ENCODE measurements at regions not wholly inside any gene's neighbourhood (a gene's known extent, or its start where the extent isn't known, plus 50 kb on each side); places are given as distances from the start of the nearest gene placed in this dataset.

DNA sequence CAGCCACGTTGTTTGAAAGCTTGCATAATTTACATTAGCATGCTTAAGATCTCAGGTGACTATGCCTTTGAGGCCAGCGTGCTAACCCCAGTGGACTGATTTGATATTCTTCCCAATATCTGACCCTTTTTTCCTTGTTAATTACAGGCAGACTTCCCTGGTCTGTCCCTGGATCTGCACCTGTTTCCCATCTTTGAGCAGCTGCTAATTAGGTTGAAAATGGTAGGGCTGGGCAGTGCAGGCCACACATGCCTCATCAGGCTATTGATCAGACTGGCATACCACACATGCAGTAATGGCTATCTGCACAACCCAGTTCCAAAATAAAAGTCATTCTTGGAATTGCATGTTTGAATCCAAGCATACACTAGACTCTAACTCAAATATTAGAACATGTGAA lies 164.3 kb upstream of the TFAP2D start:
- Histone ChIP-seq H3K4me3 (ENCODE audit: low read length, poor library complexity, severe bottlenecking) (no peak overlapping the region), H3K36me3 (ENCODE audit: insufficient read depth, low read length) (no peaks in the 10 kb centered on the region), H3K9ac (ENCODE audit: low read depth, low read length, poor library complexity, severe bottlenecking) (no peak overlapping the region), H2AFZ (ENCODE audit: low read length) (no peak overlapping the region), H3K79me2 (ENCODE audit: insufficient read depth, low read length) (no peaks in the 10 kb centered on the region), H3K27me3 (ENCODE audit: insufficient read depth, low read length, poor library complexity, severe bottlenecking) (no peaks in the 10 kb centered on the region), H3K4me1 (ENCODE audit: insufficient read depth, low read length, poor library complexity, severe bottlenecking) (no peaks in the 10 kb centered on the region), H3F3A (ENCODE audit: low read depth) (no peaks in the 10 kb centered on the region), H3K9me3 (ENCODE audit: insufficient read depth, low read depth, low read length) (no peaks in the 10 kb centered on the region), H4K20me1 (ENCODE audit: insufficient read depth, low read length, poor library complexity, severe bottlenecking) (no peaks in the 10 kb centered on the region), H3K9me2 (replicated peaks; ENCODE audit: low read depth, low read length) (no peaks in the 10 kb centered on the region), H3K4me2 (ENCODE audit: low read depth, low read length, poor library complexity, severe bottlenecking) (no peak overlapping the region)
- TF ChIP-seq EZH2phosphoT487 (IDR thresholded peaks at IDR 0.05; ENCODE audit: borderline replicate concordance) = no peak
- TF ChIP-seq, protein P1, sequence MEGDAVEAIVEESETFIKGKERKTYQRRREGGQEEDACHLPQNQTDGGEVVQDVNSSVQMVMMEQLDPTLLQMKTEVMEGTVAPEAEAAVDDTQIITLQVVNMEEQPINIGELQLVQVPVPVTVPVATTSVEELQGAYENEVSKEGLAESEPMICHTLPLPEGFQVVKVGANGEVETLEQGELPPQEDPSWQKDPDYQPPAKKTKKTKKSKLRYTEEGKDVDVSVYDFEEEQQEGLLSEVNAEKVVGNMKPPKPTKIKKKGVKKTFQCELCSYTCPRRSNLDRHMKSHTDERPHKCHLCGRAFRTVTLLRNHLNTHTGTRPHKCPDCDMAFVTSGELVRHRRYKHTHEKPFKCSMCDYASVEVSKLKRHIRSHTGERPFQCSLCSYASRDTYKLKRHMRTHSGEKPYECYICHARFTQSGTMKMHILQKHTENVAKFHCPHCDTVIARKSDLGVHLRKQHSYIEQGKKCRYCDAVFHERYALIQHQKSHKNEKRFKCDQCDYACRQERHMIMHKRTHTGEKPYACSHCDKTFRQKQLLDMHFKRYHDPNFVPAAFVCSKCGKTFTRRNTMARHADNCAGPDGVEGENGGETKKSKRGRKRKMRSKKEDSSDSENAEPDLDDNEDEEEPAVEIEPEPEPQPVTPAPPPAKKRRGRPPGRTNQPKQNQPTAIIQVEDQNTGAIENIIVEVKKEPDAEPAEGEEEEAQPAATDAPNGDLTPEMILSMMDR (conservative IDR thresholded peaks at IDR 0.05; ENCODE audit: low read length) = no peak

DNA sequence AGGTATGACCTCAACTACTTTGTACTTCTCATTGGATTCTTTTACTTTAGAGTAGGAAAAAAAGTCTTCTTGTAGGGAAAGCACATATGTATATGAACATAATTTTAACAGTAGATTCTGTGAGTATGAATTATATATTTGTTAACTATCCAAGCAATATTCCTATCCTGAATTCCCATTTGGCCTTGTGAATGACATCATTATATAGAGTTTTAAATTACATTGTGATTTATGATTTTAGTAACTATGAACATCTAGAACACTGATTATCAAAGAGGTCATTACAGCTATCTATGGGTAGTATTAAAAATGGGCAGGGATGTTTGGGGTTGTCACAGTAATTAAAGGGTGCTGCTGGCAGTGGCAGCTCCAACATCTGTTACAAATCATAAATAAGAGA lies 163.9 kb upstream of the TFAP2D start:
- TF ChIP-seq, protein P1 (conservative IDR thresholded peaks at IDR 0.05; ENCODE audit: low read length) = no peak
- TF ChIP-seq EZH2phosphoT487 (IDR thresholded peaks at IDR 0.05; ENCODE audit: borderline replicate concordance) = no peak
- no peaks in the 10 kb centered on the region for H3K36me3 ChIP-seq (ENCODE audit: insufficient read depth, low read length)
- no peak overlapping the region for H3K4me3 ChIP-seq (ENCODE audit: low read length, poor library complexity, severe bottlenecking)
- no peaks in the 10 kb centered on the region for H3K4me1 ChIP-seq (ENCODE audit: insufficient read depth, low read length, poor library complexity, severe bottlenecking)
- no peak overlapping the region for H2AFZ ChIP-seq (ENCODE audit: low read length)
- no peaks in the 10 kb centered on the region for H4K20me1 ChIP-seq (ENCODE audit: insufficient read depth, low read length, poor library complexity, severe bottlenecking)
- no peaks in the 10 kb centered on the region for H3K79me2 ChIP-seq (ENCODE audit: insufficient read depth, low read length)
- H3F3A ChIP-seq (ENCODE audit: low read depth) = no peaks in the 10 kb centered on the region
- no peaks in the 10 kb centered on the region for H3K27me3 ChIP-seq (ENCODE audit: insufficient read depth, low read length, poor library complexity, severe bottlenecking)
- no peaks in the 10 kb centered on the region for H3K9me3 ChIP-seq (ENCODE audit: insufficient read depth, low read depth, low read length)
- H3K9ac ChIP-seq (ENCODE audit: low read depth, low read length, poor library complexity, severe bottlenecking) = no peak overlapping the region
- H3K4me2 ChIP-seq (ENCODE audit: low read depth, low read length, poor library complexity, severe bottlenecking) = no peak overlapping the region
- H3K9me2 ChIP-seq (replicated peaks; ENCODE audit: low read depth, low read length) = no peaks in the 10 kb centered on the region

DNA sequence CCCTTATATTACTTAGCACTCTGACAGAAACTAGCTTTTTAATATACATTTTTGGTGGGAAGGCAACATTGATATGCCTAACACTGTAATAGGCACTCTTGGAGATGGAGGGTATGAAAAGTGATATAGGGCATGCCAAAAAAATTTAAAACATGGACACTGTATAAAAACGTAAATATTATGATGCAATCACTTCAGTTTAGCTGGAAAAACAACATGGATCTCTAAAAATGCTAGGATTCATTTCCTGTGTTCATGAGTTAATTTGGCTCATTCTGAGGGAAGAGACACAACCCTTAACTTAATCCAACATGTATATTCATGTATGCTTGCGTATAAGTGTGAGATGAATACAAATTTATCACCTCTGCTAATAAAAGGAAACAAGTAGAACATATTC lies 157.3 kb upstream of the TFAP2D start:
- Histone ChIP-seq H2AFZ (ENCODE audit: low read length) (no peak overlapping the region), H3K4me2 (ENCODE audit: low read depth, low read length, poor library complexity, severe bottlenecking) (no peak overlapping the region), H3K9me3 (ENCODE audit: insufficient read depth, low read depth, low read length) (no peaks in the 10 kb centered on the region), H3K27me3 (ENCODE audit: insufficient read depth, low read length, poor library complexity, severe bottlenecking) (no peaks in the 10 kb centered on the region), H3K79me2 (ENCODE audit: insufficient read depth, low read length) (no peaks in the 10 kb centered on the region), H3F3A (ENCODE audit: low read depth) (no peaks in the 10 kb centered on the region), H4K20me1 (ENCODE audit: insufficient read depth, low read length, poor library complexity, severe bottlenecking) (no peaks in the 10 kb centered on the region), H3K36me3 (ENCODE audit: insufficient read depth, low read length) (no peaks in the 10 kb centered on the region), H3K9ac (ENCODE audit: low read depth, low read length, poor library complexity, severe bottlenecking) (no peak overlapping the region), H3K4me1 (ENCODE audit: insufficient read depth, low read length, poor library complexity, severe bottlenecking) (no peaks in the 10 kb centered on the region), H3K4me3 (ENCODE audit: low read length, poor library complexity, severe bottlenecking) (no peak overlapping the region), H3K9me2 (replicated peaks; ENCODE audit: low read depth, low read length) (no peaks in the 10 kb centered on the region)
- TF ChIP-seq EZH2phosphoT487 (IDR thresholded peaks at IDR 0.05; ENCODE audit: borderline replicate concordance) = no peak
- TF ChIP-seq, protein P1 (conservative IDR thresholded peaks at IDR 0.05; ENCODE audit: low read length) = no peak

Measured in Loucy (cell line).